ENCODE measurements at regions not wholly inside any gene's neighbourhood (a gene's known extent, or its start where the extent isn't known, plus 50 kb on each side); places are given as distances from the start of the nearest gene placed in this dataset.

DNA sequence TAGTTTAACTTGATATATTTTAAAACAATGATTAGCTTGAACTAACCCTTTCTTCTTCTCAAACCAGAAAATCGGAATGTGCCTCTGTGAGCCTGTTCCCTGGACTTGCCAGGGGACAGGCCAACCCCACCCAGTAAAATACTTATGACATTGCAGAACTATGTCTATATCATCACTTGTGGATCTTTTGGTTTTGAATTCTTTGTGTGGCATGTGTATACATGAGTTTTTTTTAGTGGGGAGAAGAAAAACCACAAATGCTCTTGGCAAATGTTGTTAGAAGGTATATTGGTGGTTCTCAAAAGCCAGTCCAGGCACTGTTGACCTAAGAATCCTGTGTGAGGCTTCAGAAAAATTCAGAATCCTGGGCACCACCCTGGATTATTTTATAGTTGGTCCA lies 347.4 kb downstream of the SIPA1L2 start:
- TF ChIP-seq, protein P1, sequence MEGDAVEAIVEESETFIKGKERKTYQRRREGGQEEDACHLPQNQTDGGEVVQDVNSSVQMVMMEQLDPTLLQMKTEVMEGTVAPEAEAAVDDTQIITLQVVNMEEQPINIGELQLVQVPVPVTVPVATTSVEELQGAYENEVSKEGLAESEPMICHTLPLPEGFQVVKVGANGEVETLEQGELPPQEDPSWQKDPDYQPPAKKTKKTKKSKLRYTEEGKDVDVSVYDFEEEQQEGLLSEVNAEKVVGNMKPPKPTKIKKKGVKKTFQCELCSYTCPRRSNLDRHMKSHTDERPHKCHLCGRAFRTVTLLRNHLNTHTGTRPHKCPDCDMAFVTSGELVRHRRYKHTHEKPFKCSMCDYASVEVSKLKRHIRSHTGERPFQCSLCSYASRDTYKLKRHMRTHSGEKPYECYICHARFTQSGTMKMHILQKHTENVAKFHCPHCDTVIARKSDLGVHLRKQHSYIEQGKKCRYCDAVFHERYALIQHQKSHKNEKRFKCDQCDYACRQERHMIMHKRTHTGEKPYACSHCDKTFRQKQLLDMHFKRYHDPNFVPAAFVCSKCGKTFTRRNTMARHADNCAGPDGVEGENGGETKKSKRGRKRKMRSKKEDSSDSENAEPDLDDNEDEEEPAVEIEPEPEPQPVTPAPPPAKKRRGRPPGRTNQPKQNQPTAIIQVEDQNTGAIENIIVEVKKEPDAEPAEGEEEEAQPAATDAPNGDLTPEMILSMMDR (IDR thresholded peaks at IDR 0.05): no peak
- TF ChIP-seq POLR2A (IDR thresholded peaks at IDR 0.05): no peak
